ENCODE measurements at regions not wholly inside any gene's neighbourhood (a gene's known extent, or its start where the extent isn't known, plus 50 kb on each side); places are given as distances from the start of the nearest gene placed in this dataset.

GRCh38 chr21:35938446-35938845 lies 121.9 kb downstream of the SETD4 start:
- intact Hi-C loops (cut with micrococcal nuclease), result no loop called here

DNA sequence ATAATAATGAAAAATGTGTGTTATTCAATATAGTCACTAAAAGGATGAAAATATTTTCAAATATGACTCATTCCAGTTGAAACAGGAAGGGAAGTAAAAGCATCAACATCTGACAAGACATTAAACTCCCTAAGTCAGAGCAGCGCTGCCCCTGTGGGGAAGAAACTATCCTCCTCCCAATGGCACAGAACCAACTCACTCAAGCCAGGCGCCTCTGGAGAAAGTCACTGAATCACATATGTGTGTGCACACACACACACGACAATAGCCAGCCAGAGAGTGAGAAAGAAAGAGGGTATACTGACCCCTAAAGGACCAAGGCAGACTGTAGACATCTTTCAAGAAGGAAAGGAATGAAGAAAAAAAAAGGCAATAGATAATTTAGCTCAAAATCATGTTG lies 126.9 kb downstream of the SETD4 start:
- intact Hi-C loops (cut with micrococcal nuclease), result no loop called here

DNA sequence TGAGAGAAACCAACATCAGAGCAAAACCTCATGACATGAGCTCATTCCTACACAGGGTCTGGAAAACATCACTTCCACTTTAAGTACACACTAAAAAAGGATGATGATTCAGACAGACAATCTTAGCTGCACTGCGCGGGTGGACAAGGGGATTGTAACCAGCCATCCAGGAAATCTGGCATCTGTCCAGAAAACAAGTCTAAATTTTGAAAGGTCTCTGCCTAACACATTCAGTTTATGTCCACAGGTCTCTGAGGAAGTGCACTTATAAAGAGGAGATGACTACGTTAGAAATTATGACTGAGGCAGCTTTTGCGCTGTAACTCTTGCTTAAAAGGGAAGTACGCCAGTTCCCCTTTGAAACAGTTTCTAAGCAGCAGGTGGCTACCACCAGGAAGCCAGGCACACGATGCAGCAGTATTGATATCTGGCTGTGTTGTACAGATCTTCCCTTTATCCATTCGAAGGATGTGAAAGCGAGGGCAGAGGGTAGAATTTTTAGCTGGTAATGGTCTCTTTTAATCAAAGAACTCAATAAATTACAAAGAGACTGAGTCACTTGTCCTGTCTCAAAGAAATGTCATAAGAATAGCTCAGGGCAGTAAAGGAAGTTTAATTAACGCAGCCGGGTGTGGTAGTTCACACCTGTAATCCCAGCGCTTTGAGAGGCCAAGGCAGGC lies 128.0 kb downstream of the SETD4 start:
- intact Hi-C loops (cut with micrococcal nuclease), result no loop called here

- intact Hi-C loops (cut with micrococcal nuclease), result no loop called here
Observed at GRCh38 chr21:35929901-35930300, 130.4 kb downstream of the SETD4 start.

- intact Hi-C loops (cut with micrococcal nuclease), result no loop called here
Observed at GRCh38 chr21:35927262-35927661, 133.1 kb downstream of the SETD4 start.

DNA sequence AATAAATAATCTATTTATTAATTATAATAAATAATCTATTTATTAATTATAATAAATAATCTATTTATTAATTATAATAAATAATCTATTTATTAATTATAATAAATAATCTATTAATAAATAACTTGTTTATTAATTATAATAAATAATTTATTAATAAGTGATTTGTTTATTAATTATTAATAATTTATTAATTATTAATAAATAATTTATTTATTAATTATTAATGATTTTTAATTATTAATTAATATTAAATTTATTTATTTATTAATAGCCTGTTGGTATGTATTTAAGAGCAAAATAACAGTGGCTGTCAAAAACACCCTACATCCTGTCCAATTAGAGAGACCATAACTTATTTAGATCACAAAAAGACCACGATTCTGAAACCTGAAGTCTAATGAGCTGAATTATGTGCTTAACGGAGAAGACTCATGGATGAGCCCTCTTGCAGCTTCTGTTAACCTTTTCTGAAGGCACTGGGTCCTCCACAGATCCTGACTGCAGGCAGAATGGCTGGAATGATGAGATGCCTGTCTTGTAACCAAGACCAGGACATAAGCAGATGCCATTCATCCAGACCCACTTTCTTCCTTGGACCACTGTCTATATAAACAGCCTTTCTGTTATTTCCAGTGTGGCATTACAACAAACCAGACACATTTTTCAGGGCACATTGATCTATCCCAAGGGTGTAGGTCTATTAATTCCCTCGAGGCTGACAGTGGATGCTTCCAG lies 134.2 kb downstream of the SETD4 start:
- intact Hi-C loops (cut with micrococcal nuclease), result no loop called here

GRCh38 chr21:35925497-35925896 lies 134.8 kb downstream of the SETD4 start:
- intact Hi-C loops (cut with micrococcal nuclease), result no loop called here

DNA sequence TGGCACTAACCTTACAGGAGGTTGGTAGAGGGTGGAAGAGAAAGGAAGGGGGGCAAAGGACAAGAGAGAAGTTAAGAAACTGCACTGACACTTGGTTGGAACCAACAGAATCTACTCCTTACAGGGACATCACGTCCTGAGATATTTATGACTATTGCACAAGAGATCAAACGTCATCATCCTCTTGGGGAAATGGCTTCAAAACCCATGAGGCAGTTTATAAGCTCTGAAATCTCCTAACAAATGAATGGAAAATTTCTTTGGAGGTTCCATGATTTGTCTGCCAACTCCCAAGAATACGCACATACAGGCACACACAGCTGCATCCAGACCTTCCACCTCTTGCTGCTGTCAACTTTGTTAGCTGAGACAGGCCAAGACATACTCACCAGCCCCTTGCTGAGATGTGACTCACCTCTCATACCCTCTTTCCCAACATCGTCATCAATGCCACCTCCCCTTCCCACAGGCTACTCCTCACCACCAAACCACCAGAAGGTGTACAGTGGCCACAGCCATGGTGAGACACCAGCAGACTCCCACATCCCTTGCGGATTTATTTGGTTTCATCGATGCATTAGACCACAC lies 135.5 kb downstream of the SETD4 start:
- intact Hi-C loops (cut with micrococcal nuclease), result no loop called here

- intact Hi-C loops (cut with micrococcal nuclease), result no loop called here
Observed at GRCh38 chr21:35923971-35924370, 136.4 kb downstream of the SETD4 start.

DNA sequence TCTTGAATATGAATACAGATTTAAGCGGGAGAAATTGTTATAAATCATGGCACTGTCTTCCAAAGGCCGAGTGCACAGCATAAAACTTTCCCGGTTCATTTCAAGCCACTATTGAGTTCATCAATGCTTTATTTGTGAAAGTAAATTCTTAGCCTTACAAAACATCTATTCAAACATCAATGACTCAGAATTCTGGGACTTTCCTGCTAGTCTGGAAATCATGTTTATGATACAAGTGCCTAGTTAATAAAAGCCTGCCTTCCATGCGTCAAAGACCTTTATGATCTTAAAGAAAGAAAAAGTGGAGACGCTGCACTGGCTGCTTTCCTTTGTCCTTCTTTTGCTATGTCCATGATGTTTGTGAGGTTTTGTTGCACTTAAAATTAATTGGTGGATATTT lies 137.7 kb downstream of the SETD4 start:
- intact Hi-C loops (cut with micrococcal nuclease), result no loop called here

DNA sequence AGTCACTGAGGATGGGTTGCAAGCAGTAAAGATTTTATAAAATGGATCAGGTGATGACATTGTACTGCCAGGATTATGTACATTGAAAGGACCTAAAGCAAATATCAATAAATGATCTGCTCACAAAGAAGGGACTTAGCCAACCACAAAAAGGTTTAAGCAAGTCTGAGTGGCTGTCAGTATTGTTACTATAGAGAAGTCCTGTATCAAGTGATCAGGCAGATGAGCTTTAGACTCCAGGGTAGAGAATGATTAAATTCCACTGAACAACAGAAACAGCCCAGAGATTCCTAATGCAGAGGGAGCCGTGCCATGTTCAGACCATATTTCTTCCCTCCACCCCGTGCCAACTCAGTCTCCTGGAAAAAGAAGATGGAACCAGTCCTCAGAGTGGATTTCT lies 138.9 kb downstream of the SETD4 start:
- intact Hi-C loops (cut with micrococcal nuclease), result no loop called here

- intact Hi-C loops (cut with micrococcal nuclease), result no loop called here
Observed at GRCh38 chr21:35920436-35920835, 139.9 kb downstream of the SETD4 start.

GRCh38 chr21:35915030-35915429 lies 145.3 kb downstream of the SETD4 start:
- intact Hi-C loops (cut with micrococcal nuclease), result no loop called here

GRCh38 chr21:35911412-35912191 lies 148.7 kb downstream of the SETD4 start:
- intact Hi-C loops (cut with micrococcal nuclease), result no loop called here

DNA sequence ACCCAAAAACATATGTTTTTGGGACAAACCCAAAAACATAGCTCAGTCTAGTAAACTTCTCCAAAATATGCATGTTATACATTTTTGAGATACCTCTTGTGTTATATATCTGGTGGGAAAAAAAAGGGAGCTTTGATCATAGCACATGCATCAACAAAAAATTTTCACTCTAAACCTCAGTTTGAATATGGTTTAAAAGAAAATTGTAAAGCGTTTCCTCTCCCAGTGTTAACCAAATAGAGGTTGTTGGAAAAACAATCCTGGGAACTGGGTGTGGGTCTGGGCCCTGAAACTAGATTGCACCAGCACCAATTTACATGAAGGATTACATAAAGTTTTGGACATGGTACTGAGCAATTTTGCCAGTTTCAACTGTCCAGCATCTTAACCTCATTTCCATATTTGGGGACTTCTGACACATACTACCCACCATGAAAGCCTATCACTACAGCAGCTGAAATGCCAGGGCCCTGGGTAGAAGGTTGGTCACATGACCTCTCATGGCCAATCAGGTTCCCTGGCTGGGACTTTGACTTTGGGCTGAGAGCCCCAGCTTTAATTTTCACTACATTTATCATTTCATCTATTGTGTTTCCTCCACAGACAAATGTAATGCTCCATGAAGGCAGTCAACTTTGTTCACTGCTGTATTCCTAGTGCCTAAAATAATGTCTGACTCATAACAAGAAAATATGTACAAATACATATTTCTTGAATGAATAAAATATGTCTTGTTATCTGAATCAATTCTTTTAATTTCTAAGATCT lies 150.7 kb downstream of the SETD4 start:
- intact Hi-C loops (cut with micrococcal nuclease), result no loop called here

DNA sequence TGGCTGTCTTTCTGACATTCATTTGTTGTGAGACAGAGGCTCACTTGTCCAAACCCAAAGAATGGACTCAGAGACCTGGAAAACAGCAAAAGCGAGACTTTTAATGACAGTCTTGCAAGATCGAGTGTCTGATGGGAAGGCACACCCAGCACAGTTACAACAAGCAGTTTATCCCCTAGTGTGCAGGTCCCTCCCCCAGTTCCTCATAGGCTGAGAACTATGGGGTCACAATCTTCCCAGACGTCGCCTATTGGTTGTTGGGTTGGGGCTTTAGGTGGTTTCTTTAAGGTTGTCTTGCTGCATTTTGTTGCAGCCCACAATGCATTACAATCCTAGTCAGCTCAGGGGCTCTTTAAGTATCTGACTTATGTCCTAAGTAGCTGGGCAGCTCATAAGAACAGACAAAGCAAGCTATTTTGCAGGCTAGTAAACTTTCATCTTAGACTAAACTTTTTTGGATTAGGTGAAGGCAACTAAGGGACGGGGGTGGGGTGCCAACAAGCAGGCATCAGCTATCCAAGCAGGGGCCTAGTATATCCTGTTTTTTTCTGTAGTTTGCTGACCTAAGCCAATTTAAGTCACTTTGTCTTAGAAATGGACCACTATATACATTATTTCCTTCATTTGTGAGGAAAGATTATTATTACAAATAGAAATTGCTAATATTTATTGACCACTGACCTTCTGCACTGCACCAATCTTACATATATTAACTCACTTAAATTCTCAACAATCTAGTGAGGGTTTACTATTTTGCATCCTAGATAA lies 151.8 kb downstream of the SETD4 start:
- intact Hi-C loops (cut with micrococcal nuclease), result no loop called here

DNA sequence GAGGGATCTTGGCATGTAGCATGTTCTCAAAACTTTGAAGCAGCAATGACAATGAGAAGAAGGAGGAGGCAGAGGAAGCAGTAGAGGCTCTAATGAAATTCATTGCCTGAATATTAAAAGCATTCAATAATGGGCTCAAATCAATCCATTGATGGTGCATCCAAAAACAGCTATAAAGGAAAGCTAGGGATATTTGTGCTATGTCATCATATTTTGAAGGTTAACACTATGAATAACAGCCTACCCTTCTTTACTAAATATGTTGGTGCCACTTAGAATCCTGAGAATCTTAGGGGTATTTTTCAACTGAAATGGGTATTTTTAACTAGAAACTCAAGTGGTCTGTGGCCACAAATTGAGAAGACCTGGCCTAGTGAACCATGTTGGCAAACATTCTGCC lies 153.7 kb downstream of the SETD4 start:
- intact Hi-C loops (cut with micrococcal nuclease), result no loop called here

GRCh38 chr21:35905963-35906345 lies 154.4 kb downstream of the SETD4 start:
- intact Hi-C loops (cut with micrococcal nuclease), result no loop called here

DNA sequence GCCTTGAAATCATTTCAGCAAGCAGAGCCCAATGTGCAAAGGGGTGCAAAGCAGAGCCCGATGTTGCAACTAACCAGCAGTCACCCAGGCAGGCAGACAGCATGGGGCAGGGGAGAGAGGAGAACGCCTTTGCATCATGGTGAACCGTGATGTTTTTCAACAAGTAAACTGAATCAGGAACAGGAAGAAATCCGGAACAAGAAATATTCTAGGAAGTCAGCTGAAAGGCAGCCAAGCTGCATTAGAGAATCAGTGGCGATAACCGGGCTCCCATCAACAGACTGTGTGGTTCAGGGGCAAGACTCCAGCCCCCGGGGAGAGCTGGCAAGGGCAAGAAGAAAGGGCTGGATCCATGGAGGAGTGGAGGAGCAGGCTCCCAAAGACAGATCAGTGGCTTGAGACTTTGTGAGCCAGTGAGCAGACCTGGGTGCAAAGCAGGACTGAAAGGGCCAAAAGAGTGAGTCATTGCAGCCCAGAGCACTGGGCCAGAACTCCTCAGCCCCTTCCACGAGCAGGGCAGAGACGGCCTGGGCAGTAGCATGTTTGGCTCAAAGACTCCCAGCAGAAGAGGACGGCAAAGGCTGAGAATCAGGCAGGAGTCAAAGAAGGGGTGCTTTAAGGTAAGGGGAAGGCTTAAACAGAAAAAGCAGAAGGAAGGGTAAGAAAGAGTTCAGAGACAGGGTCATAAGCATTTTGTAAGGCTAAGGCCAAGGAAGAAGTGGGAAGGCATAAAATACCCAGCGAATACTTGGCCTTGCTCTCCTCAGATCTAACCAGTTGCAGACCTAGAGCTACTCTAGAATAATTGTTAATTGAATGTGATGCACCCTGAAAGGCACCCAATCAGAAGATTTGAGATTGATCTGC lies 155.0 kb downstream of the SETD4 start:
- intact Hi-C loops (cut with micrococcal nuclease), result no loop called here

DNA sequence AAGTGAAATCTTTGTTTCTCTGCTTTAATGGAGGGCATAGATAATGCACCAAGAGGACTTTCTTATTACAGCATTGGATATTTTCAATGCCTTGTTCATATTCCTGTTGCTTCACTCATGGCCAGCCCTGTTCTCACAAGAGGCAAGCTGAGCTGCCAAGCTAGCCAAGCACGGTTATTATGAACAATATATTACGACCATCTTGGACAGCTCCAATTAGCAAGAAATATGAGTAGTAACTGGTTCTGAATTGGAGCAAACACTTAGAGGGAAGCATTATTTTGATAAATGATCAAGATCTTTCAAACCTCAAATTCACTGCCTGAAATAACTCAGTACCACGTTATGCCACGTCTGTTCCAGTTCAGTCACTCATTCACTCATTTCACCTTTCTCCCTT lies 159.8 kb downstream of the SETD4 start:
- intact Hi-C loops (cut with micrococcal nuclease), result no loop called here
